Esophagus muscularis mucosa (tissue), 4 donors: ENCODE measurements at regions not wholly inside any gene's neighbourhood (a gene's known extent, or its start where the extent isn't known, plus 50 kb on each side); places are given as distances from the start of the nearest gene placed in this dataset.

Source experiments
- DNase-seq: peaks from one replicate; pipeline ENCODE4 v3.0.0-alpha.2; 2017; ENCODE audit errors: extremely low spot score
- H3K27ac ChIP-seq, 4 donors: fragments of 200-600 bp; sonication (generic); replicated peaks in 1 of 4; 1 replicate in 3 of 4; 2 replicates in 1 of 4; pipeline ENCODE4 v1.5.1; 2016 to 2019; ENCODE audit warnings: mild to moderate bottlenecking in 1 of 4
- H3K27me3 ChIP-seq, 4 donors: fragments of 200-600 bp; sonication (generic); one replicate each; pipeline versions ENCODE4 v1.5.1 to v1.6.0; 2016 to 2019
- H3K36me3 ChIP-seq, 4 donors: fragments of 200-600 bp; sonication (generic); one replicate each; pipeline ENCODE4 v1.5.1; 2016 to 2019
- H3K4me1 ChIP-seq, 4 donors: fragments of 200-600 bp; sonication (generic); one replicate each; pipeline ENCODE4 v1.5.1; 2016 to 2019
- H3K4me3 ChIP-seq, 4 donors: fragments of 200-600 bp; sonication (generic); 1 replicate in 2 of 4; 2 replicates in 2 of 4; pipeline ENCODE4 v1.5.1; 2016 to 2019; ENCODE audit warnings: mild to moderate bottlenecking in 4 of 4, moderate library complexity in 1 of 4
- H3K9me3 ChIP-seq, 4 donors: fragments of 200-600 bp; sonication (generic); 1 replicate in 3 of 4; 2 replicates in 1 of 4; pipeline ENCODE4 v1.5.1; 2016 to 2019
- CTCF ChIP-seq, 3 experiments: fragments of 200-600 bp in 2 of 3; fragments of 450-650 bp in 1 of 3; sonication (generic) in 2 of 3; IDR thresholded peaks; one replicate each; pipeline ENCODE4 v1.5.1; 2017 to 2019; ENCODE audit warnings: antibody characterized with exemption in 3 of 3, mild to moderate bottlenecking in 2 of 3, moderate library complexity in 1 of 3
- EP300 ChIP-seq: sonication (generic); formaldehyde crosslinking; IDR thresholded peaks from one replicate; pipeline ENCODE4 v1.6.1; 2017; ENCODE audit warnings: antibody characterized with exemption
- POLR2A ChIP-seq: fragments of 450-650 bp; IDR thresholded peaks from one replicate; pipeline ENCODE4 v1.6.1; 2017; ENCODE audit warnings: antibody characterized with exemption, moderate library complexity, mild to moderate bottlenecking, low read depth
- POLR2AphosphoS5 ChIP-seq, 2 donors: sonication (generic); formaldehyde crosslinking; IDR thresholded peaks; one replicate each; pipeline ENCODE4 v1.6.1; 2017; ENCODE audit warnings: antibody characterized with exemption in 2 of 2
- WGBS: methylation state at CpG from one replicate; pipeline ENCODE4 v1.1.5; 2018; 5-methylcytosine and 5-hydroxymethylcytosine counted together
- intact Hi-C: fragments of 100-400 bp; cut with DNase I; formaldehyde crosslinking; loops from one replicate; pipeline ENCODE4 v1.15.1; 2023

- Histone ChIP-seq H3K36me3 (no peaks in the 10 kb centered on the region), H3K27me3 (no peaks in the 10 kb centered on the region), H3K27ac (no peak overlapping the region), H3K4me3 (no peak overlapping the region), H3K9me3 (no peaks in the 10 kb centered on the region), H3K4me1 (peaks cover 0 to 23% (median 15%) of the 10 kb centered on the region in 4 donors)
- intact Hi-C loops: no loop called here
- no peak for DNase-seq
- TF ChIP-seq EP300: no peak
- no peak for TF ChIP-seq POLR2AphosphoS5 (IDR thresholded peaks at IDR 0.05)
These were observed 481.7 kb upstream of the NR3C2 start for GRCh38 chr4:148923881-148924280.

- Histone ChIP-seq H3K27me3 (no peaks in the 10 kb centered on the region), H3K9me3 (no peaks in the 10 kb centered on the region), H3K27ac (no peak overlapping the region), H3K4me1 (peaks cover 0 to 23% (median 15%) of the 10 kb centered on the region in 4 donors), H3K36me3 (no peaks in the 10 kb centered on the region), H3K4me3 (no peak overlapping the region)
- TF ChIP-seq POLR2AphosphoS5 (IDR thresholded peaks at IDR 0.05) (no peak), CTCF (IDR thresholded peaks at IDR 0.05) (no peak), POLR2A (no peak), EP300 (no peak)
- no peak for DNase-seq
- WGBS: 87% methylated on average over 1 of the region's 1 CpG
- intact Hi-C loops: no loop called here
These were observed 480.3 kb upstream of the NR3C2 start for GRCh38 chr4:148922497-148922896.

- intact Hi-C loops: no loop called here
- no peaks in the 10 kb centered on the region for H3K36me3 ChIP-seq
- DNase-seq: no peak
- H3K4me1 ChIP-seq: peaks cover 0 to 4% (median 0%) of the 10 kb centered on the region in 4 donors
- H3K27me3 ChIP-seq: no peaks in the 10 kb centered on the region
- no peak overlapping the region for H3K4me3 ChIP-seq
- 95% methylated on average over 2 of the region's 2 CpGs for WGBS
- TF ChIP-seq POLR2A (no peak), CTCF (IDR thresholded peaks at IDR 0.05) (no peak), POLR2AphosphoS5 (IDR thresholded peaks at IDR 0.05) (no peak), EP300 (no peak)
- H3K27ac ChIP-seq: no peak overlapping the region
- H3K9me3 ChIP-seq: no peaks in the 10 kb centered on the region
These were observed 472.5 kb upstream of the NR3C2 start for GRCh38 chr4:148914734-148915133.

GRCh38 chr4:148914301-148914700 lies 472.1 kb upstream of the NR3C2 start:
- no peaks in the 10 kb centered on the region for H3K27me3 ChIP-seq
- H3K4me3 ChIP-seq: no peak overlapping the region
- no peaks in the 10 kb centered on the region for H3K9me3 ChIP-seq
- H3K4me1 ChIP-seq: peaks cover 0 to 2% (median 0%) of the 10 kb centered on the region in 4 donors
- H3K27ac ChIP-seq: no peak overlapping the region
- no peak for DNase-seq
- WGBS: 89% methylated on average over 8 of the region's 10 CpGs
- intact Hi-C loops: no loop called here
- no peak for TF ChIP-seq POLR2A
- TF ChIP-seq POLR2AphosphoS5 (IDR thresholded peaks at IDR 0.05): no peak
- no peak for TF ChIP-seq EP300
- TF ChIP-seq CTCF (IDR thresholded peaks at IDR 0.05): no peak
- no peaks in the 10 kb centered on the region for H3K36me3 ChIP-seq

GRCh38 chr4:148903388-148903787 lies 461.2 kb upstream of the NR3C2 start:
- no peaks in the 10 kb centered on the region for H3K36me3 ChIP-seq

More at GRCh38 chr4:148903388-148903787, 461.2 kb upstream of the NR3C2 start:
- Histone ChIP-seq H3K27me3 (no peaks in the 10 kb centered on the region), H3K4me1 (no peaks in the 10 kb centered on the region), H3K27ac (no peak overlapping the region), H3K9me3 (peaks cover 0 to 7% (median 2%) of the 10 kb centered on the region in 4 donors), H3K4me3 (no peak overlapping the region)
- no peak for DNase-seq
- no peak for TF ChIP-seq POLR2AphosphoS5 (IDR thresholded peaks at IDR 0.05)
- TF ChIP-seq CTCF (IDR thresholded peaks at IDR 0.05): no peak
- TF ChIP-seq EP300: no peak
- TF ChIP-seq POLR2A: no peak
- intact Hi-C loops: no loop called here
